Testis (tissue), 2 donors: ENCODE measurements at regions not wholly inside any gene's neighbourhood (a gene's known extent, or its start where the extent isn't known, plus 50 kb on each side); places are given as distances from the start of the nearest gene placed in this dataset.

Experiments used
- DNase-seq: peaks from one replicate; pipeline ENCODE4 v3.0.0-alpha.2; 2019
- H3K27ac ChIP-seq, 2 donors: fragments of 200-600 bp; sonication (generic); one replicate each; pipeline ENCODE4 v1.5.1; 2019
- H3K27me3 ChIP-seq: fragments of 200-600 bp; sonication (generic); one replicate; pipeline ENCODE4 v1.5.1; 2019
- H3K36me3 ChIP-seq: fragments of 200-600 bp; sonication (generic); one replicate; pipeline ENCODE4 v1.5.1; 2017; ENCODE audit warnings: low read depth; ENCODE audit errors: missing control alignments
- H3K4me1 ChIP-seq: fragments of 200-600 bp; sonication (generic); one replicate; pipeline ENCODE4 v1.5.1; 2019
- H3K4me3 ChIP-seq, 2 donors: fragments of 200-600 bp; sonication (generic); one replicate each; pipeline ENCODE4 v1.5.1; 2017 to 2019
- H3K9me3 ChIP-seq: fragments of 200-600 bp; sonication (generic); one replicate; pipeline ENCODE4 v1.5.1; 2017
- POLR2A ChIP-seq: fragments of 450-650 bp; IDR thresholded peaks from one replicate; pipeline ENCODE4 v1.6.1; 2017; ENCODE audit warnings: antibody characterized with exemption, mild to moderate bottlenecking, moderate library complexity
- WGBS, 2 donors: methylation state at CpG; one replicate each; pipeline ENCODE4 v1.1.5; 2018; 5-methylcytosine and 5-hydroxymethylcytosine counted together
- intact Hi-C: fragments of 100-400 bp; cut with DNase I; formaldehyde crosslinking; loops from one replicate; pipeline ENCODE4 v1.15.1; 2023; ENCODE audit warnings: low total_unique reads
- TF ChIP-seq, protein P1 (sequence below), 3 experiments: fragments of 450-650 bp in 2 of 3; fragments of 200-600 bp in 1 of 3; sonication (generic) in 1 of 3; IDR thresholded peaks; one replicate each; pipeline ENCODE4 v1.5.1; 2016 to 2019; ENCODE audit warnings: antibody characterized with exemption in 3 of 3, mild to moderate bottlenecking in 2 of 3, moderate library complexity in 1 of 3

DNA sequence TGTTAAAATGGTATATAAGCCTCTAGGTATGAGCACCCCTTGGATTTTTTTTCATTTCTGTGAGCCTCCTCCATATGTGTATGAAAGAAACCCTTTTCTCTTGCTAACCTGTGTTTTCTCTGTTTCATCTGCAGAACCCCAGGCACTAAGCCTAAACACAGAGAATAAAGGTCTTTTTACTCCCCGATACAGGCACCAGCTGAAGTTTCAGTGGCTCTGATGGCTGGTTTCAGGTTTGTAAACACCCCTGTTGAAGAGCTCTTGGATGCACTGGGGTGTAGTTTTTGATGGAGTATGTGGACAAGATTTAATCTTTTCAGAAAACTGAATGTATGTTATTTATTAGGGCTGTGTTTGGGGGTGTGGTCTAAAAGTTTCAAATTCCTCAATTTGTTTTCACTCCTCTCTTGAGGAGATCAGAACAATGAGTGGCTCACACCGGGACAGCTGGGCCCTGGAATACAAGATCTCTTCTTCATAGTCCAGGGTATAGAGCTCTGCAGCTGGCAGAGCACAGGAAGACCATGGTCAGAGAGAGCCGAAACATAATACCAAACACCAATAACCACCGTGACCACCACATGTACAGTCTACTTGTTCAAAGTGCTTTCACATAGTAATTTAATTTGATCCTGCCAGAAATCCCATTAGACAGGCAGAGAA lies 50.2 kb upstream of the VTCN1 start:
- H3K4me3 ChIP-seq: no peak overlapping the region
- no peaks in the 10 kb centered on the region for H3K27me3 ChIP-seq
- intact Hi-C loops: no loop called here
- H3K27ac ChIP-seq: no peak overlapping the region
- TF ChIP-seq POLR2A: no peak
- TF ChIP-seq, protein P1, sequence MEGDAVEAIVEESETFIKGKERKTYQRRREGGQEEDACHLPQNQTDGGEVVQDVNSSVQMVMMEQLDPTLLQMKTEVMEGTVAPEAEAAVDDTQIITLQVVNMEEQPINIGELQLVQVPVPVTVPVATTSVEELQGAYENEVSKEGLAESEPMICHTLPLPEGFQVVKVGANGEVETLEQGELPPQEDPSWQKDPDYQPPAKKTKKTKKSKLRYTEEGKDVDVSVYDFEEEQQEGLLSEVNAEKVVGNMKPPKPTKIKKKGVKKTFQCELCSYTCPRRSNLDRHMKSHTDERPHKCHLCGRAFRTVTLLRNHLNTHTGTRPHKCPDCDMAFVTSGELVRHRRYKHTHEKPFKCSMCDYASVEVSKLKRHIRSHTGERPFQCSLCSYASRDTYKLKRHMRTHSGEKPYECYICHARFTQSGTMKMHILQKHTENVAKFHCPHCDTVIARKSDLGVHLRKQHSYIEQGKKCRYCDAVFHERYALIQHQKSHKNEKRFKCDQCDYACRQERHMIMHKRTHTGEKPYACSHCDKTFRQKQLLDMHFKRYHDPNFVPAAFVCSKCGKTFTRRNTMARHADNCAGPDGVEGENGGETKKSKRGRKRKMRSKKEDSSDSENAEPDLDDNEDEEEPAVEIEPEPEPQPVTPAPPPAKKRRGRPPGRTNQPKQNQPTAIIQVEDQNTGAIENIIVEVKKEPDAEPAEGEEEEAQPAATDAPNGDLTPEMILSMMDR (IDR thresholded peaks at IDR 0.05): no peak
- H3K4me1 ChIP-seq: no peaks in the 10 kb centered on the region
- no peak for DNase-seq
- no peaks in the 10 kb centered on the region for H3K36me3 ChIP-seq
- WGBS, 2 donors: 86 to 92% methylated on average over 3 to 4 of the region's 4 CpGs
- H3K9me3 ChIP-seq: no peaks in the 10 kb centered on the region
